HG02852 (cell line): ENCODE measurements at regions not wholly inside any gene's neighbourhood (a gene's known extent, or its start where the extent isn't known, plus 50 kb on each side); places are given as distances from the start of the nearest gene placed in this dataset.
"Not testable (repeated sequence)": the region's sequence is repeated elsewhere in the genome, so short reads cannot be mapped to it uniquely, and the experiment has no call there.

Experiments
- ATAC-seq: cut with Tn5 transposase; IDR thresholded peaks from one replicate; pipeline ENCODE4 v1.9.1; 2021; ENCODE audit warnings: mild to moderate bottlenecking, moderate library complexity; ENCODE audit not compliant: unreplicated experiment

- ATAC-seq, result no peak
These were observed 96.3 kb upstream of the FNDC3A start for GRCh38 chr13:48879432-48879831.

- ATAC-seq, result no peak
These were observed 95.9 kb upstream of the FNDC3A start for GRCh38 chr13:48879854-48880253.

- not testable (repeated sequence) for ATAC-seq
These were observed 91.9 kb upstream of the FNDC3A start for GRCh38 chr13:48883786-48884185.

GRCh38 chr13:48885027-48885395 is 90.7 kb upstream of the FNDC3A start:
- no peak for ATAC-seq

- no peak for ATAC-seq
These were observed 87.1 kb upstream of the FNDC3A start for GRCh38 chr13:48888613-48889012.

GRCh38 chr13:48890391-48890790 is 85.3 kb upstream of the FNDC3A start:
- ATAC-seq, result no peak

- ATAC-seq, result no peak
These were observed 84.1 kb upstream of the FNDC3A start for GRCh38 chr13:48891586-48891985.

GRCh38 chr13:48892053-48892687 is 83.5 kb upstream of the FNDC3A start:
- peak; percentile 93 for ATAC-seq

- no peak for ATAC-seq
These were observed 83.0 kb upstream of the FNDC3A start for GRCh38 chr13:48892688-48893075.

- no peak for ATAC-seq
These were observed 79.4 kb upstream of the FNDC3A start for GRCh38 chr13:48896312-48896711.

GRCh38 chr13:48901781-48902180 is 73.9 kb upstream of the FNDC3A start:
- ATAC-seq, result no peak

- no peak for ATAC-seq
These were observed 73.3 kb upstream of the FNDC3A start for GRCh38 chr13:48902368-48902767.

- no peak for ATAC-seq
These were observed 70.9 kb upstream of the FNDC3A start for GRCh38 chr13:48904668-48905290.

GRCh38 chr13:48906200-48906599 is 69.5 kb upstream of the FNDC3A start:
- no peak for ATAC-seq

GRCh38 chr13:48908381-48909055 is 67.2 kb upstream of the FNDC3A start:
- no peak for ATAC-seq

- ATAC-seq, result no peak
These were observed 66.7 kb upstream of the FNDC3A start for GRCh38 chr13:48909056-48909389.

- ATAC-seq, result no peak
These were observed 65.0 kb upstream of the FNDC3A start for GRCh38 chr13:48910686-48911085.

GRCh38 chr13:48919751-48920150 is 56.0 kb upstream of the FNDC3A start:
- ATAC-seq, result no peak

GRCh38 chr13:48920730-48921129 is 55.0 kb upstream of the FNDC3A start:
- ATAC-seq, result no peak

GRCh38 chr13:48923376-48923775 is 52.3 kb upstream of the FNDC3A start:
- no peak for ATAC-seq

- ATAC-seq, result no peak
These were observed 50.7 kb upstream of the FNDC3A start for GRCh38 chr13:48925001-48925400.
